ENCODE measurements at regions not wholly inside any gene's neighbourhood (a gene's known extent, or its start where the extent isn't known, plus 50 kb on each side); places are given as distances from the start of the nearest gene placed in this dataset.

GRCh38 chr1:189524501-189524900 is 953.2 kb downstream of the BRINP3 start:
- 89 to 93% methylated on average over 1 of the region's 1 CpG for WGBS, 2 donors
- H3K4me3 ChIP-seq (ENCODE audit: low read depth in 1 of 2, low read length in 2 of 2), result no peak overlapping the region
- H3K27me3 ChIP-seq (ENCODE audit: control insufficient read depth in 1 of 2, insufficient read depth in 2 of 2, low read length in 2 of 2), result no peaks in the 10 kb centered on the region
- H3K9me3 ChIP-seq (ENCODE audit: control insufficient read depth in 2 of 2, insufficient read depth in 1 of 2, low read depth in 1 of 2, low read length in 1 of 2), result no peaks in the 10 kb centered on the region
- no peak overlapping the region for H3K27ac ChIP-seq (ENCODE audit: low read depth in 2 of 2, low read length in 1 of 2)
- H3K4me1 ChIP-seq (ENCODE audit: control insufficient read depth in 2 of 2, insufficient read depth in 2 of 2, low read length in 1 of 2), result no peaks in the 10 kb centered on the region
- no peaks in the 10 kb centered on the region for H3K36me3 ChIP-seq (ENCODE audit: control insufficient read depth in 2 of 2, insufficient read depth in 2 of 2, low read length in 1 of 2)

DNA sequence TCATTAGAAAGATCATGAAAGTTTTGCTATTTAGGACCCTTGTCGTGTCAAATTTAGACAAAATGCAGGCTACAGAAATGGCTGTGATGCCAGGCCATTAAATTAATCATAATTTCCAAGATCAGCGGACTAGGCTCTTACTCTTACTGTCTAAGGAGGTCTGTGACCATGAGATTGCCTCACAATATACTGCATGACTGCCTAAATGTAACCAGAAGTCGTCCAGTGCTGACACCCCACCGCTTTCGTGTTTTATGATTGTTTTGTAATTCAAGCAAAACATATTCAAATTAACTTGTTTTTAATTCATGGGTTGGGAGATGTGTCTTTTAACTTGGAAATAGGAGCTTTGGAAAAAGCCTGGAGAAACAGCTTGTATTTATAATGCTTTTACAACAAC is 947.5 kb downstream of the BRINP3 start:
- Histone ChIP-seq H3K27me3 (ENCODE audit: control insufficient read depth in 1 of 2, insufficient read depth in 2 of 2, low read length in 2 of 2) (no peaks in the 10 kb centered on the region), H3K36me3 (ENCODE audit: control insufficient read depth in 2 of 2, insufficient read depth in 2 of 2, low read length in 1 of 2) (no peaks in the 10 kb centered on the region), H3K4me1 (ENCODE audit: control insufficient read depth in 2 of 2, insufficient read depth in 2 of 2, low read length in 1 of 2) (no peaks in the 10 kb centered on the region), H3K27ac (ENCODE audit: low read depth in 2 of 2, low read length in 1 of 2) (no peak overlapping the region), H3K4me3 (ENCODE audit: low read depth in 1 of 2, low read length in 2 of 2) (no peak overlapping the region), H3K9me3 (ENCODE audit: control insufficient read depth in 2 of 2, insufficient read depth in 1 of 2, low read depth in 1 of 2, low read length in 1 of 2) (no peaks in the 10 kb centered on the region)
- WGBS, 2 donors, result 66 to 68% methylated on average over 5 of the region's 5 CpGs

DNA sequence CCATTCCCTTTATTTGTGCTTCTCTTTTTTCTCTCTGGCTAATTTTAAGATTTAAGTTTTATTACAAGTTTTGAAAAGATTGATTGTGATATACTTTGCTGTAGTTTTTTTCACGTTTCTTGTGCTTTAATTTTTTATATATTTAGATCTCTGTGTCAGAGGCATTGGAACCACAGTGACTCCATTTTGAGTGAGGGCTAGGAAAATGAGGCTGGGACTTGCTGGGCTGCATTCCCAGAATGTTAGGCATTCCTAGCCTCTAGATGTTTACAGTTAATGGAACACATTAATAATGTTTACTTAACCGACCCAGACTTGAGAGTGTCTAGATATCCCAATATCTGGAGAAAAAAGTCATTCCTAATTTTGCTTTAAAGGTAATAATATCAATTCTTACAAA is 939.4 kb downstream of the BRINP3 start:
- no peak overlapping the region for H3K4me3 ChIP-seq (ENCODE audit: low read depth in 1 of 2, low read length in 2 of 2)
- H3K9me3 ChIP-seq (ENCODE audit: control insufficient read depth in 2 of 2, insufficient read depth in 1 of 2, low read depth in 1 of 2, low read length in 1 of 2), result no peaks in the 10 kb centered on the region
- H3K4me1 ChIP-seq (ENCODE audit: control insufficient read depth in 2 of 2, insufficient read depth in 2 of 2, low read length in 1 of 2), result no peaks in the 10 kb centered on the region
- no peaks in the 10 kb centered on the region for H3K36me3 ChIP-seq (ENCODE audit: control insufficient read depth in 2 of 2, insufficient read depth in 2 of 2, low read length in 1 of 2)
- 38 to 43% methylated on average over 2 of the region's 2 CpGs for WGBS, 2 donors
- H3K27ac ChIP-seq (ENCODE audit: low read depth in 2 of 2, low read length in 1 of 2), result no peak overlapping the region
- H3K27me3 ChIP-seq (ENCODE audit: control insufficient read depth in 1 of 2, insufficient read depth in 2 of 2, low read length in 2 of 2), result no peaks in the 10 kb centered on the region

DNA sequence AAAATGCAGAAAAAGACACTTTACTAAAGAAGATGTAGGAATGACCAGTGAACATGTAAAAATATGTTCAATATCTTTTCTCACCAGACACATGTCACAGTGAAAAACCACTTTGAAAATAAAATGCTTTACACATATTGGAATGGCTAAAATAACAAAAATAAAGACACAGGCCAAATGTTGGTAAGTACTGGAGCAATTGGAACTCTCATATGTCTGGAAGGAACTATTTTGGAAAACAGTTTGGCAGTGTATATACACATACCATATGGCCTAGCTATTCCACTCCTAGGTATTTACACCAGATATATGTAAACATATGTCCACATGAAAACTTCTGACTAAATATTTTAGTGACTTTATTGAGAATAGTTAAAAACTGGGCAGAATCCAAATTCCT is 927.2 kb downstream of the BRINP3 start:
- H3K4me3 ChIP-seq (ENCODE audit: low read depth in 1 of 2, low read length in 2 of 2), result no peak overlapping the region
- no peak overlapping the region for H3K27ac ChIP-seq (ENCODE audit: low read depth in 2 of 2, low read length in 1 of 2)
- no peaks in the 10 kb centered on the region for H3K27me3 ChIP-seq (ENCODE audit: control insufficient read depth in 1 of 2, insufficient read depth in 2 of 2, low read length in 2 of 2)
- no peaks in the 10 kb centered on the region for H3K4me1 ChIP-seq (ENCODE audit: control insufficient read depth in 2 of 2, insufficient read depth in 2 of 2, low read length in 1 of 2)
- no peaks in the 10 kb centered on the region for H3K9me3 ChIP-seq (ENCODE audit: control insufficient read depth in 2 of 2, insufficient read depth in 1 of 2, low read depth in 1 of 2, low read length in 1 of 2)
- H3K36me3 ChIP-seq (ENCODE audit: control insufficient read depth in 2 of 2, insufficient read depth in 2 of 2, low read length in 1 of 2), result no peaks in the 10 kb centered on the region

GRCh38 chr1:189563784-189564183 is 913.9 kb downstream of the BRINP3 start:
- Histone ChIP-seq H3K4me1 (ENCODE audit: control insufficient read depth in 2 of 2, insufficient read depth in 2 of 2, low read length in 1 of 2) (no peaks in the 10 kb centered on the region), H3K36me3 (ENCODE audit: control insufficient read depth in 2 of 2, insufficient read depth in 2 of 2, low read length in 1 of 2) (no peaks in the 10 kb centered on the region), H3K27me3 (ENCODE audit: control insufficient read depth in 1 of 2, insufficient read depth in 2 of 2, low read length in 2 of 2) (no peaks in the 10 kb centered on the region), H3K27ac (ENCODE audit: low read depth in 2 of 2, low read length in 1 of 2) (no peak overlapping the region), H3K9me3 (ENCODE audit: control insufficient read depth in 2 of 2, insufficient read depth in 1 of 2, low read depth in 1 of 2, low read length in 1 of 2) (no peaks in the 10 kb centered on the region), H3K4me3 (ENCODE audit: low read depth in 1 of 2, low read length in 2 of 2) (no peak overlapping the region)
- 89 to 91% methylated on average over 4 of the region's 4 CpGs for WGBS, 2 donors

DNA sequence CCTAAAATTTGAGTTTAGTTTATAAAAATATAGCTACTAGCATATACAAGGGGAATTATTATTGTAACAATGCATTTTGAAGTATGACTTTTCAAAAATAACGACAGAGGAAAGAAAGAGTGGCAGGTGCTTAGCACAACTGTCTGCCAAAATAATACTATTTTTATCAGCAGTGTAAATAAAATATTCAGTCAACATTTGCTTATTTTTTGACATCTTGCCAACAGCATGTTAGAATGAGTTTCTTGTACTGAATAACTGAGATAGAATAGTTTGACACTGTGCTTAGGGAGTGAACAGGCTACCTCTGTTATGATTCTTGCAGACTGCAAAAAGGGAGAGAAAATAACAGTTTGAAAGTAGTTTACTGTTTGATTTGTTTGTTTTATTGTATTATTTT is 909.8 kb downstream of the BRINP3 start:
- H3K27me3 ChIP-seq (ENCODE audit: control insufficient read depth in 1 of 2, insufficient read depth in 2 of 2, low read length in 2 of 2), result no peaks in the 10 kb centered on the region
- no peaks in the 10 kb centered on the region for H3K36me3 ChIP-seq (ENCODE audit: control insufficient read depth in 2 of 2, insufficient read depth in 2 of 2, low read length in 1 of 2)
- WGBS, 2 donors, result 18% methylated on average over 1 of the region's 1 CpG
- no peak overlapping the region for H3K27ac ChIP-seq (ENCODE audit: low read depth in 2 of 2, low read length in 1 of 2)
- no peak overlapping the region for H3K4me3 ChIP-seq (ENCODE audit: low read depth in 1 of 2, low read length in 2 of 2)
- H3K4me1 ChIP-seq (ENCODE audit: control insufficient read depth in 2 of 2, insufficient read depth in 2 of 2, low read length in 1 of 2), result no peaks in the 10 kb centered on the region
- no peaks in the 10 kb centered on the region for H3K9me3 ChIP-seq (ENCODE audit: control insufficient read depth in 2 of 2, insufficient read depth in 1 of 2, low read depth in 1 of 2, low read length in 1 of 2)

DNA sequence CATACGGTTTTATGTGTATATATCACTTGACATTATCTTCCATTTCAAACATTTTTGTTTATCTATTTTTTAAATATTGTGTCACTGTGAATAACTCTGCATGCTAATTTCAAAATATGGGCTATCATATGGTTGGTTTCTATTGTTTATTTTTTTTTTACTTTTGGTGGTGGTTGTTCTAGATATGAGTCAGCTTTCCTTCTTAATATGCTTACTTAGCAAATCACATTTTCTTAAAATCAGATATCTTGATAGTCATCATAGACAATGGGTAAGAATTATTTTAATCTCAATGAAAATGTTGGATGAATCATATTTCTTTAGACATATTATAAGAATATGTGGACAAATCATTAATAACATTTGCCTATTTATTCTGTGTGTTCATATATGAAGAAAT is 881.5 kb downstream of the BRINP3 start:
- Histone ChIP-seq H3K27me3 (ENCODE audit: control insufficient read depth in 1 of 2, insufficient read depth in 2 of 2, low read length in 2 of 2) (no peaks in the 10 kb centered on the region), H3K36me3 (ENCODE audit: control insufficient read depth in 2 of 2, insufficient read depth in 2 of 2, low read length in 1 of 2) (no peaks in the 10 kb centered on the region), H3K4me1 (ENCODE audit: control insufficient read depth in 2 of 2, insufficient read depth in 2 of 2, low read length in 1 of 2) (no peaks in the 10 kb centered on the region), H3K4me3 (ENCODE audit: low read depth in 1 of 2, low read length in 2 of 2) (no peak overlapping the region), H3K27ac (ENCODE audit: low read depth in 2 of 2, low read length in 1 of 2) (no peak overlapping the region), H3K9me3 (ENCODE audit: control insufficient read depth in 2 of 2, insufficient read depth in 1 of 2, low read depth in 1 of 2, low read length in 1 of 2) (no peaks in the 10 kb centered on the region)
- 62 to 72% methylated on average over 1 of the region's 1 CpG for WGBS, 2 donors

GRCh38 chr1:189597083-189597482 is 880.6 kb downstream of the BRINP3 start:
- Histone ChIP-seq H3K9me3 (ENCODE audit: control insufficient read depth in 2 of 2, insufficient read depth in 1 of 2, low read depth in 1 of 2, low read length in 1 of 2) (no peaks in the 10 kb centered on the region), H3K4me1 (ENCODE audit: control insufficient read depth in 2 of 2, insufficient read depth in 2 of 2, low read length in 1 of 2) (no peaks in the 10 kb centered on the region), H3K36me3 (ENCODE audit: control insufficient read depth in 2 of 2, insufficient read depth in 2 of 2, low read length in 1 of 2) (no peaks in the 10 kb centered on the region), H3K27ac (ENCODE audit: low read depth in 2 of 2, low read length in 1 of 2) (no peak overlapping the region), H3K27me3 (ENCODE audit: control insufficient read depth in 1 of 2, insufficient read depth in 2 of 2, low read length in 2 of 2) (no peaks in the 10 kb centered on the region), H3K4me3 (ENCODE audit: low read depth in 1 of 2, low read length in 2 of 2) (no peak overlapping the region)
- WGBS, 2 donors, result 41 to 51% methylated on average over 3 of the region's 3 CpGs

- Histone ChIP-seq H3K9me3 (ENCODE audit: control insufficient read depth in 2 of 2, insufficient read depth in 1 of 2, low read depth in 1 of 2, low read length in 1 of 2) (no peaks in the 10 kb centered on the region), H3K27me3 (ENCODE audit: control insufficient read depth in 1 of 2, insufficient read depth in 2 of 2, low read length in 2 of 2) (no peaks in the 10 kb centered on the region), H3K4me3 (ENCODE audit: low read depth in 1 of 2, low read length in 2 of 2) (no peak overlapping the region), H3K36me3 (ENCODE audit: control insufficient read depth in 2 of 2, insufficient read depth in 2 of 2, low read length in 1 of 2) (no peaks in the 10 kb centered on the region), H3K4me1 (ENCODE audit: control insufficient read depth in 2 of 2, insufficient read depth in 2 of 2, low read length in 1 of 2) (no peaks in the 10 kb centered on the region), H3K27ac (ENCODE audit: low read depth in 2 of 2, low read length in 1 of 2) (no peak overlapping the region)
- 59 to 68% methylated on average over 2 of the region's 2 CpGs for WGBS, 2 donors
Measured at GRCh38 chr1:189605226-189605625, 872.4 kb downstream of the BRINP3 start.

GRCh38 chr1:189606047-189606446 is 871.6 kb downstream of the BRINP3 start:
- Histone ChIP-seq H3K4me3 (ENCODE audit: low read depth in 1 of 2, low read length in 2 of 2) (no peak overlapping the region), H3K27ac (ENCODE audit: low read depth in 2 of 2, low read length in 1 of 2) (no peak overlapping the region), H3K4me1 (ENCODE audit: control insufficient read depth in 2 of 2, insufficient read depth in 2 of 2, low read length in 1 of 2) (no peaks in the 10 kb centered on the region), H3K9me3 (ENCODE audit: control insufficient read depth in 2 of 2, insufficient read depth in 1 of 2, low read depth in 1 of 2, low read length in 1 of 2) (no peaks in the 10 kb centered on the region), H3K27me3 (ENCODE audit: control insufficient read depth in 1 of 2, insufficient read depth in 2 of 2, low read length in 2 of 2) (no peaks in the 10 kb centered on the region), H3K36me3 (ENCODE audit: control insufficient read depth in 2 of 2, insufficient read depth in 2 of 2, low read length in 1 of 2) (no peaks in the 10 kb centered on the region)
- 74 to 80% methylated on average over 6 of the region's 6 CpGs for WGBS, 2 donors
